ENCODE measurements at regions not wholly inside any gene's neighbourhood (a gene's known extent, or its start where the extent isn't known, plus 50 kb on each side); places are given as distances from the start of the nearest gene placed in this dataset.

GRCh38 chr7:132697003-132697402 lies 120.7 kb upstream of the PLXNA4 start:
- TF ChIP-seq EZH2 (optimal IDR thresholded peaks at IDR 0.05; ENCODE audit: low read depth, low read length) (no peak), CTCF (IDR thresholded peaks at IDR 0.05; ENCODE audit: low read length) (no peak), EZH2phosphoT487 (IDR thresholded peaks at IDR 0.05; ENCODE audit: low read length) (no peak)

Data from MM.1S (cell line).